OCI-LY1 (cell line): ENCODE measurements at regions not wholly inside any gene's neighbourhood (a gene's known extent, or its start where the extent isn't known, plus 50 kb on each side); places are given as distances from the start of the nearest gene placed in this dataset.

Experiments
- EZH2 ChIP-seq: fragments of 200-600 bp; sonication (generic), shearing (Covaris generic); IDR thresholded peaks from 2 replicates; pipeline ENCODE4 v1.8.0; 2017; ENCODE audit warnings: borderline replicate concordance, mixed run types, mild to moderate bottlenecking, antibody characterized with exemption, low read length, moderate library complexity, mixed read lengths
- TF ChIP-seq, protein P1 (sequence below): fragments of 200-600 bp; sonication (generic), shearing (Covaris generic); IDR thresholded peaks from 2 replicates; pipeline ENCODE4 v1.5.1; 2017; ENCODE audit warnings: mild to moderate bottlenecking, antibody characterized with exemption, low read length, moderate library complexity, mixed read lengths

DNA sequence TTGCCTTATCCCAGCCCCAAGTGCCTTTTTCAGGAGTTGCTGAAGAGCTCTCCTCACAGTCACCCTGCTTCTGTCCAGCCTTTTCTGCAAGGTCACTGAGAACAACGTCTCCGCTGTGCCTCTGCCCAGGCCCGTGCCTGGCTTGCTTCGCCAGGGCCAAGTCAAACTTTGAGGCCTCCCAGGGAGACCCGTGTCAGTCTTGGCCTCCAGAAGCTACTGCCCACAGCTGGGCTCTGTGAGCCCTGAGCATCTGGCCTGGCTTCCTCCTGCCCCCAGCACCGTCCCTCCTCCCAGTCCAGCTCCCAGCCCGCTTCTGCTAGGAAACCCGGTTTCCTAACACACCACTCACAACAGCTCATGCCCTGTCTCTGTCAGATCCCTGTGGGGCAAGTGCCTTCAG is 165.9 kb downstream of the TEX29 start:
- TF ChIP-seq, protein P1, sequence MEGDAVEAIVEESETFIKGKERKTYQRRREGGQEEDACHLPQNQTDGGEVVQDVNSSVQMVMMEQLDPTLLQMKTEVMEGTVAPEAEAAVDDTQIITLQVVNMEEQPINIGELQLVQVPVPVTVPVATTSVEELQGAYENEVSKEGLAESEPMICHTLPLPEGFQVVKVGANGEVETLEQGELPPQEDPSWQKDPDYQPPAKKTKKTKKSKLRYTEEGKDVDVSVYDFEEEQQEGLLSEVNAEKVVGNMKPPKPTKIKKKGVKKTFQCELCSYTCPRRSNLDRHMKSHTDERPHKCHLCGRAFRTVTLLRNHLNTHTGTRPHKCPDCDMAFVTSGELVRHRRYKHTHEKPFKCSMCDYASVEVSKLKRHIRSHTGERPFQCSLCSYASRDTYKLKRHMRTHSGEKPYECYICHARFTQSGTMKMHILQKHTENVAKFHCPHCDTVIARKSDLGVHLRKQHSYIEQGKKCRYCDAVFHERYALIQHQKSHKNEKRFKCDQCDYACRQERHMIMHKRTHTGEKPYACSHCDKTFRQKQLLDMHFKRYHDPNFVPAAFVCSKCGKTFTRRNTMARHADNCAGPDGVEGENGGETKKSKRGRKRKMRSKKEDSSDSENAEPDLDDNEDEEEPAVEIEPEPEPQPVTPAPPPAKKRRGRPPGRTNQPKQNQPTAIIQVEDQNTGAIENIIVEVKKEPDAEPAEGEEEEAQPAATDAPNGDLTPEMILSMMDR, result no peak
- no peak for TF ChIP-seq EZH2
